Astrocyte (in vitro differentiated cells and primary cell): ENCODE measurements at regions not wholly inside any gene's neighbourhood (a gene's known extent, or its start where the extent isn't known, plus 50 kb on each side); places are given as distances from the start of the nearest gene placed in this dataset.

ENCODE experiments used
- EZH2 ChIP-seq: IDR thresholded peaks from 2 replicates; pipeline ENCODE4 v1.6.1; 2012; ENCODE audit warnings: mild to moderate bottlenecking, low read length, inconsistent platforms; ENCODE audit not compliant: insufficient read depth
- TF ChIP-seq, protein P1 (sequence below): IDR thresholded peaks from 2 replicates; pipeline ENCODE4 v1.5.1; 2011; ENCODE audit warnings: low read depth, mild to moderate bottlenecking, inconsistent platforms, low read length, moderate library complexity; ENCODE audit not compliant: insufficient read depth

GRCh38 chr6:3615391-3616380, 135.8 kb downstream of the PXDC1 start:
- TF ChIP-seq, protein P1, sequence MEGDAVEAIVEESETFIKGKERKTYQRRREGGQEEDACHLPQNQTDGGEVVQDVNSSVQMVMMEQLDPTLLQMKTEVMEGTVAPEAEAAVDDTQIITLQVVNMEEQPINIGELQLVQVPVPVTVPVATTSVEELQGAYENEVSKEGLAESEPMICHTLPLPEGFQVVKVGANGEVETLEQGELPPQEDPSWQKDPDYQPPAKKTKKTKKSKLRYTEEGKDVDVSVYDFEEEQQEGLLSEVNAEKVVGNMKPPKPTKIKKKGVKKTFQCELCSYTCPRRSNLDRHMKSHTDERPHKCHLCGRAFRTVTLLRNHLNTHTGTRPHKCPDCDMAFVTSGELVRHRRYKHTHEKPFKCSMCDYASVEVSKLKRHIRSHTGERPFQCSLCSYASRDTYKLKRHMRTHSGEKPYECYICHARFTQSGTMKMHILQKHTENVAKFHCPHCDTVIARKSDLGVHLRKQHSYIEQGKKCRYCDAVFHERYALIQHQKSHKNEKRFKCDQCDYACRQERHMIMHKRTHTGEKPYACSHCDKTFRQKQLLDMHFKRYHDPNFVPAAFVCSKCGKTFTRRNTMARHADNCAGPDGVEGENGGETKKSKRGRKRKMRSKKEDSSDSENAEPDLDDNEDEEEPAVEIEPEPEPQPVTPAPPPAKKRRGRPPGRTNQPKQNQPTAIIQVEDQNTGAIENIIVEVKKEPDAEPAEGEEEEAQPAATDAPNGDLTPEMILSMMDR, result no peak
- no peak for TF ChIP-seq EZH2
